Ishikawa (cell line): ENCODE measurements at regions not wholly inside any gene's neighbourhood (a gene's known extent, or its start where the extent isn't known, plus 50 kb on each side); places are given as distances from the start of the nearest gene placed in this dataset.

Source experiments
- CEBPB ChIP-seq: IDR thresholded peaks from 2 replicates; pipeline ENCODE4 v1.6.1; 2012
- EGR1 ChIP-seq: IDR thresholded peaks from 2 replicates; pipeline ENCODE4 v1.6.1; 2012
- EP300 ChIP-seq: IDR thresholded peaks from 2 replicates; pipeline ENCODE4 v1.6.1; 2012; ENCODE audit warnings: borderline replicate concordance
- MAX ChIP-seq: IDR thresholded peaks from 2 replicates; pipeline ENCODE4 v1.6.1; 2012
- NFIC ChIP-seq: IDR thresholded peaks from 2 replicates; pipeline ENCODE4 v1.6.1; 2012
- REST ChIP-seq: IDR thresholded peaks from 2 replicates; pipeline ENCODE4 v1.6.1; 2012; ENCODE audit warnings: low read depth, mild to moderate bottlenecking
- TAF1 ChIP-seq: IDR thresholded peaks from 2 replicates; pipeline ENCODE4 v1.6.1; 2012; ENCODE audit warnings: low read depth, mild to moderate bottlenecking
- TCF12 ChIP-seq: IDR thresholded peaks from 2 replicates; pipeline ENCODE4 v1.6.1; 2012; ENCODE audit warnings: low read depth
- TEAD4 ChIP-seq: IDR thresholded peaks from 2 replicates; pipeline ENCODE4 v1.6.1; 2012

- TF ChIP-seq REST (no peak), TAF1 (no peak), TCF12 (no peak), TEAD4 (no peak), CEBPB (no peak), EGR1 (no peak), MAX (no peak), NFIC (no peak), EP300 (no peak)
Measured at GRCh38 chr1:115196296-115196695, 107.0 kb upstream of the TSPAN2 start.
